ENCODE measurements at regions not wholly inside any gene's neighbourhood (a gene's known extent, or its start where the extent isn't known, plus 50 kb on each side); places are given as distances from the start of the nearest gene placed in this dataset.

DNA sequence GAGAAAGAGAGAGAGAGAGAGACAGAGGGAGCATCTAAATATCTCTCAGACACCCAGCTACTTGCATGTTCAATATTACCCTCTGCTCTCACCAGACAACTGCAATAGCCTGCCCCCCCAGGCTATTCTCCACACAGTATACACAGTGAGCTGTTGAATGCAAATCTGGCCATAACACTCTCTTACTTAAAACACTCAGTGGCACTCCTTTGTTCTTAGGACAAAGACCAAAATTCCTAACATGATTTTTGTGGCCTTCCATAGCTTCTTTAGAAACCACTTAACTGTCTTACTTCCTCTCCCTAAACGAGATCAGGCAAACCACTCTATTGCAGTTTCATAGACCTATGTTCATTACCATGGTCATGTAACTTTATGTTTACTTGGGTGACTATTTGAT lies 903.6 kb upstream of the AUTS2 start:
- Mint-ChIP-seq H3K4me1 (peaks cover 24% of the 10 kb centered on the region), H3K9me3 (peaks cover 27% of the 10 kb centered on the region), H3K27ac (ENCODE audit: unreplicated experiment) (no peak overlapping the region), H3K27me3 (ENCODE audit: low read depth) (no peaks in the 10 kb centered on the region), H3K36me3 (ENCODE audit: low read depth) (no peaks in the 10 kb centered on the region), H3K4me3 (no peak overlapping the region)
- no peak for TF ChIP-seq CTCF (conservative IDR thresholded peaks at IDR 0.05)
- DNase-seq (ENCODE audit: low read depth, low spot score): no peak

- no peak overlapping the region for H3K27ac Mint-ChIP-seq (ENCODE audit: unreplicated experiment)
Measured at GRCh38 chr7:68697796-68698280, 900.4 kb upstream of the AUTS2 start.

GRCh38 chr7:68699090-68699711 lies 899.1 kb upstream of the AUTS2 start:
- Mint-ChIP-seq H3K27ac (ENCODE audit: unreplicated experiment) (no peak overlapping the region), H3K27me3 (ENCODE audit: low read depth) (peaks cover 2% of the 10 kb centered on the region), H3K9me3 (peaks cover 17% of the 10 kb centered on the region), H3K36me3 (ENCODE audit: low read depth) (no peaks in the 10 kb centered on the region), H3K4me1 (peaks cover 10% of the 10 kb centered on the region), H3K4me3 (no peak overlapping the region)
- DNase-seq (ENCODE audit: low read depth, low spot score): no peak
- no peak for TF ChIP-seq CTCF (conservative IDR thresholded peaks at IDR 0.05)

More at GRCh38 chr7:68697796-68698280, 900.4 kb upstream of the AUTS2 start:
- peaks cover 21% of the 10 kb centered on the region for H3K9me3 Mint-ChIP-seq
- H3K27me3 Mint-ChIP-seq (ENCODE audit: low read depth): no peaks in the 10 kb centered on the region
- DNase-seq (ENCODE audit: low read depth, low spot score): no peak
- no peak overlapping the region for H3K4me3 Mint-ChIP-seq
- no peaks in the 10 kb centered on the region for H3K36me3 Mint-ChIP-seq (ENCODE audit: low read depth)
- no peak for TF ChIP-seq CTCF (conservative IDR thresholded peaks at IDR 0.05)
- peaks cover 10% of the 10 kb centered on the region for H3K4me1 Mint-ChIP-seq

DNA sequence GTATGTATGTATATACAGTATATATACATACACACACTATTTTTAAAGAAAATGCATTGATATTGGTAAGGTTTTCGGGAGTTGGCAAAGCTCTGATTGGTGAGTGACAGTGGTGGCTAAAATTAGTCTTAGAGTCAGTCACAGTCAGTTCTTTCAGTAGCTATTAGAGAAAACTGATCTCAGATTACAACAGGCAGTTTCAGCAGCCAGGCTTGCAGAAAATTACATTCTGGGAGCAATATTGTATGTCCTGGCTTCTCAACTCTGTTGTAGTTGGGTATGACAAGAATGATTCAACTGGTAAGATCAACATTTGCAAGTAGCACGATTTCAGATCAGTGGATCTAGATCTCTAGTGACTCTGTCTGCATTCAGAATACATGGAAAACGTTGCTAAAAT lies 897.9 kb upstream of the AUTS2 start:
- H3K27ac Mint-ChIP-seq (ENCODE audit: unreplicated experiment): no peak overlapping the region
- DNase-seq (ENCODE audit: low read depth, low spot score): no peak
- peaks cover 5% of the 10 kb centered on the region for H3K4me1 Mint-ChIP-seq
- H3K4me3 Mint-ChIP-seq: no peak overlapping the region
- peaks cover 2% of the 10 kb centered on the region for H3K27me3 Mint-ChIP-seq (ENCODE audit: low read depth)
- no peak for TF ChIP-seq CTCF (conservative IDR thresholded peaks at IDR 0.05)
- peaks cover 8% of the 10 kb centered on the region for H3K9me3 Mint-ChIP-seq
- no peaks in the 10 kb centered on the region for H3K36me3 Mint-ChIP-seq (ENCODE audit: low read depth)

DNA sequence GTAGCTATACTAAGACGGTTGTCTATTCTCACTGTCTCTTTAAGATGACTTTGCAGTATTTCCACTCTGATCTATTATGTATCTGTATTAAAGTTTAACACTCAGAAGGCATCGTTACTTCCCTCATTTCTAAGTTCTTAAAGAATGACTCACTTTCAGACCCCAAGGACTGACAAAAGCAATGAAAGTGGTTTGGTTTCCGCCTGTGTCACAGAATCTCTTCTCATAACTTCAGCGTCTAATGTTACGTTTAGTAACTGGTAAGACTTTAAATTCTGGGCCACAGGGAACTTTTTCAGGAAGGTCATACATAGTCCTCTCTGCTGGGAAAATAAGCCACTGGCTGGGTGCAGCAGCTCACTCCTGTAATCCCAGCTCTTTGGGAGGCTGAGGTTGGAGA lies 892.0 kb upstream of the AUTS2 start:
- peaks cover 2% of the 10 kb centered on the region for H3K27me3 Mint-ChIP-seq (ENCODE audit: low read depth)
- H3K27ac Mint-ChIP-seq (ENCODE audit: unreplicated experiment): no peak overlapping the region
- no peak for TF ChIP-seq CTCF (conservative IDR thresholded peaks at IDR 0.05)
- no peaks in the 10 kb centered on the region for H3K36me3 Mint-ChIP-seq (ENCODE audit: low read depth)
- no peak for DNase-seq (ENCODE audit: low read depth, low spot score)
- no peaks in the 10 kb centered on the region for H3K9me3 Mint-ChIP-seq
- H3K4me3 Mint-ChIP-seq: no peak overlapping the region
- H3K4me1 Mint-ChIP-seq: no peaks in the 10 kb centered on the region
